ENCODE measurements at regions not wholly inside any gene's neighbourhood (a gene's known extent, or its start where the extent isn't known, plus 50 kb on each side); places are given as distances from the start of the nearest gene placed in this dataset.

DNA sequence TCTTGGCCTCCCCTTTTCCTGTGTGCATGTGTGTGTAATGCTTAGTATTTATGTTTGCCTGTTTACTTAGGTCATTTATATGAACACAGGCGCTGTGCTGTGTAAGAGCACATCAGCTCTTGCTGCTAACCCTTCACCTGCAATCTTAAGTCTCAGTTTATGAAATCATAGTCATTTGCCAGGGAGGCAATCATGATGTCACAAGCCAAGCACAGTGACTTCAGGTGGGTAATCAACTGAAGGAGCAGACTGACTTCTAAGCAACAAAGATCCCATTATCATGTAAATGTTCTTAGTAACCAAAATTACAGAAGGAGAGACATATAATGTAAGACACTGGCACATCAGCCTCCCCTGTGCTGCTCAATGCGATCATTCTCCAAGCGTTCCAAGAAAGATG is 386.3 kb upstream of the MEIS1 start:
- peaks cover 0 to 3% (median 3%) of the 10 kb centered on the region in 3 donors for H3K27me3 Mint-ChIP-seq (ENCODE audit: low read depth in 3 of 3)
- H3K4me3 ChIP-seq (replicated peaks in 1 of 3; ENCODE audit: low read depth in 2 of 3, low read length in 3 of 3), result no peak overlapping the region
- H3K9me3 Mint-ChIP-seq, result peaks cover 0 to 2% (median 0%) of the 10 kb centered on the region in 7 donors
- DNase-seq, result no peak
- H3K4me3 Mint-ChIP-seq, result no peak overlapping the region
- no peaks in the 10 kb centered on the region for H4K20me1 ChIP-seq (ENCODE audit: insufficient read depth, low read length)
- H3K79me2 ChIP-seq (ENCODE audit: insufficient read depth, low read length), result no peaks in the 10 kb centered on the region
- H3K27me3 ChIP-seq (ENCODE audit: control insufficient read depth in 2 of 2, insufficient read depth in 2 of 2, low read length in 2 of 2), result no peaks in the 10 kb centered on the region
- H3K27ac Mint-ChIP-seq, result no peak overlapping the region
- intact Hi-C loops (cut with micrococcal nuclease), result no loop called here
- no peaks in the 10 kb centered on the region for H3K36me3 Mint-ChIP-seq
- WGBS (ENCODE audit: insufficient coverage), result no CpG with 5 or more reads among the region's 3 CpGs
- H3K4me1 ChIP-seq (ENCODE audit: control insufficient read depth in 1 of 2, insufficient read depth in 2 of 2, low read length in 2 of 2), result no peaks in the 10 kb centered on the region
- no peak overlapping the region for H3K4me2 ChIP-seq (replicated peaks; ENCODE audit: extremely low read depth, low read length, poor library complexity, severe bottlenecking)
- H3K27ac ChIP-seq (ENCODE audit: low read depth in 1 of 2, low read length in 2 of 2), result no peak overlapping the region
- no peaks in the 10 kb centered on the region for H3K36me3 ChIP-seq (replicated peaks in 1 of 2; ENCODE audit: control insufficient read depth in 1 of 2, insufficient read depth in 2 of 2, low read length in 2 of 2)
- no peaks in the 10 kb centered on the region for H3K4me1 Mint-ChIP-seq
- no peak overlapping the region for H3K9ac ChIP-seq (ENCODE audit: insufficient read depth, low read length, poor library complexity, severe bottlenecking)
- no peaks in the 10 kb centered on the region for H3K9me3 ChIP-seq (replicated peaks in 1 of 2; ENCODE audit: control insufficient read depth in 1 of 2, insufficient read depth in 1 of 2, low read length in 2 of 2)
- H2AFZ ChIP-seq (ENCODE audit: insufficient read depth, low read depth, low read length, poor library complexity, severe bottlenecking), result no peak overlapping the region
- TF ChIP-seq, protein P1, sequence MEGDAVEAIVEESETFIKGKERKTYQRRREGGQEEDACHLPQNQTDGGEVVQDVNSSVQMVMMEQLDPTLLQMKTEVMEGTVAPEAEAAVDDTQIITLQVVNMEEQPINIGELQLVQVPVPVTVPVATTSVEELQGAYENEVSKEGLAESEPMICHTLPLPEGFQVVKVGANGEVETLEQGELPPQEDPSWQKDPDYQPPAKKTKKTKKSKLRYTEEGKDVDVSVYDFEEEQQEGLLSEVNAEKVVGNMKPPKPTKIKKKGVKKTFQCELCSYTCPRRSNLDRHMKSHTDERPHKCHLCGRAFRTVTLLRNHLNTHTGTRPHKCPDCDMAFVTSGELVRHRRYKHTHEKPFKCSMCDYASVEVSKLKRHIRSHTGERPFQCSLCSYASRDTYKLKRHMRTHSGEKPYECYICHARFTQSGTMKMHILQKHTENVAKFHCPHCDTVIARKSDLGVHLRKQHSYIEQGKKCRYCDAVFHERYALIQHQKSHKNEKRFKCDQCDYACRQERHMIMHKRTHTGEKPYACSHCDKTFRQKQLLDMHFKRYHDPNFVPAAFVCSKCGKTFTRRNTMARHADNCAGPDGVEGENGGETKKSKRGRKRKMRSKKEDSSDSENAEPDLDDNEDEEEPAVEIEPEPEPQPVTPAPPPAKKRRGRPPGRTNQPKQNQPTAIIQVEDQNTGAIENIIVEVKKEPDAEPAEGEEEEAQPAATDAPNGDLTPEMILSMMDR (IDR thresholded peaks at IDR 0.05), result no peak

DNA sequence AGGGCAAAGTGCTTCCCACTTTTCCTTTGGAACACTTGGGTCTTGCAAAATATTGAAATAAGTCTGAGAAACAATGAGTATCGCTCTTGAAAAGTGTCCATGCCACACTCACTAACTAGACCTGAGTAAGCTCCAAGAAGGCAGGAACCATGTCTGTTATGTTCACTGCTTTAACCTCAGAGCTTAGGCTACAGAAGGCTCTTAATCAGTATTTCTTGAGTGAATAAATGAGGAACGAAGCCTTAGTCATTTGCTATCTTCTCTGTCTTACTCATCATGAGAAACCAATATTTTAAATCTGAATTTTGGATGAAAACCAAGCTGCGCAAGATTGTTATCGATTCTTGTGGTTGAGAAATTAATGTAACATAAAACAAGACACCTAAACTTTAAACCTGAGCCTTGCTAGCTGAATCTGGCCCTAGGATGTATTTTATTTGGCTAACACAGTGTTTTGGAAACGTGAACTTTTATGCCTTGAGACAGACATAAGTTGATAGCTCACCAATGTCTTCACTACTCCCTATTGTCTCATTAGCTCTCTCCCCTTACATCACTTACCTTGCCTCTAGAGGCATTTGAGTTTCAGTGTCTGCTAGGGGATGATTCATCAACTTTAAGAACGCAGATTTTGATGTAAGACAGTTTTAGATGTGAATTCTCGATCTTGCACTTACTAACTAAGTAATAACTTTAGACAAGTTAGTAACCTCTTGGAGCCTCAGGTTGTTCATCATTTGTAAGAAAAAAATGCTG is 392.8 kb upstream of the MEIS1 start:
- Mint-ChIP-seq H3K4me1 (no peaks in the 10 kb centered on the region), H3K27me3 (ENCODE audit: low read depth in 3 of 3) (peaks cover 2 to 5% (median 3%) of the 10 kb centered on the region in 3 donors), H3K36me3 (no peaks in the 10 kb centered on the region), H3K27ac (no peak overlapping the region), H3K4me3 (no peak overlapping the region), H3K9me3 (peaks cover 0 to 2% (median 0%) of the 10 kb centered on the region in 7 donors)
- Histone ChIP-seq H3K9ac (ENCODE audit: insufficient read depth, low read length, poor library complexity, severe bottlenecking) (no peak overlapping the region), H3K27ac (ENCODE audit: low read depth in 1 of 2, low read length in 2 of 2) (no peak overlapping the region), H3K4me2 (replicated peaks; ENCODE audit: extremely low read depth, low read length, poor library complexity, severe bottlenecking) (no peak overlapping the region), H3K36me3 (replicated peaks in 1 of 2; ENCODE audit: control insufficient read depth in 1 of 2, insufficient read depth in 2 of 2, low read length in 2 of 2) (no peaks in the 10 kb centered on the region), H3K79me2 (ENCODE audit: insufficient read depth, low read length) (no peaks in the 10 kb centered on the region), H4K20me1 (ENCODE audit: insufficient read depth, low read length) (no peaks in the 10 kb centered on the region), H2AFZ (ENCODE audit: insufficient read depth, low read depth, low read length, poor library complexity, severe bottlenecking) (no peak overlapping the region), H3K4me1 (ENCODE audit: control insufficient read depth in 1 of 2, insufficient read depth in 2 of 2, low read length in 2 of 2) (no peaks in the 10 kb centered on the region), H3K27me3 (ENCODE audit: control insufficient read depth in 2 of 2, insufficient read depth in 2 of 2, low read length in 2 of 2) (no peaks in the 10 kb centered on the region), H3K4me3 (replicated peaks in 1 of 3; ENCODE audit: low read depth in 2 of 3, low read length in 3 of 3) (no peak overlapping the region), H3K9me3 (replicated peaks in 1 of 2; ENCODE audit: control insufficient read depth in 1 of 2, insufficient read depth in 1 of 2, low read length in 2 of 2) (no peaks in the 10 kb centered on the region)
- intact Hi-C loops (cut with micrococcal nuclease), result no loop called here
- TF ChIP-seq, protein P1 (IDR thresholded peaks at IDR 0.05), result no peak
- WGBS (ENCODE audit: insufficient coverage), result no CpG with 5 or more reads among the region's 7 CpGs
- no peak for DNase-seq

Data from CD14-positive monocyte (primary cell).